ENCODE measurements at regions not wholly inside any gene's neighbourhood (a gene's known extent, or its start where the extent isn't known, plus 50 kb on each side); places are given as distances from the start of the nearest gene placed in this dataset.

DNA sequence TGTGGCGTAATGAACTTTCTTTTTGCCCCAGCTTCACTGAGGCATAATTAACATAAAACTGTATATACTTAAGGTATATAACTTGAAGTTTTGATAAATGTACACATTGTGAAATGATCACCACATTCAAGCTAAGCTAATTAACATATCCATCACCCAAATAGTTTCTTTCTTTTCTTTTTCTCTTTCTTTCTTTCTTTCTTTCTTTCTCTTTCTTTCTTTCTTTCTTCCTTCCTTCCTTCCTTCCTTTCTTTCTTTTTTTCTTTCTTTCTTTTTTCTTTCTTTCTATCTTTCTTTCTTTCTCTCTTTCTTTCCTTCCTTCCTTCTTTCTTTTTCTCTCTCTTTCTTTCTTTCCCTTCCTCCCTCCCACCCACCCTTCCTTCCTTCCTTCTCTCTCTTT lies 62.5 kb downstream of the XCL1 start:
- no peak for TF ChIP-seq SUZ12 (IDR thresholded peaks at IDR 0.05)
- TF ChIP-seq ARNT (IDR thresholded peaks at IDR 0.05) = no peak
- TF ChIP-seq FOXK2 (IDR thresholded peaks at IDR 0.05) = no peak

Data from HEK293T (cell line).